ENCODE measurements at regions not wholly inside any gene's neighbourhood (a gene's known extent, or its start where the extent isn't known, plus 50 kb on each side); places are given as distances from the start of the nearest gene placed in this dataset.

- TF ChIP-seq EP300 (IDR thresholded peaks at IDR 0.05; ENCODE audit: low read depth in 2 of 2, low read length in 2 of 2) (no peak), EP300 (CRISPR knock-in tag; IDR thresholded peaks at IDR 0.05; ENCODE audit: borderline replicate concordance) (no peak), ZNF10 (CRISPR knock-in tag; IDR thresholded peaks at IDR 0.05; ENCODE audit: borderline replicate concordance, low read depth) (no peak), SP2 (CRISPR knock-in tag; IDR thresholded peaks at IDR 0.05) (no peak)
These were observed 227.9 kb upstream of the TARS1 start for GRCh38 chr5:33212900-33213299.
